NCI-H748 (cell line): ENCODE measurements at regions not wholly inside any gene's neighbourhood (a gene's known extent, or its start where the extent isn't known, plus 50 kb on each side); places are given as distances from the start of the nearest gene placed in this dataset.
A peak's percentile ranks its signal among the peaks of the same experiment; 100 is the strongest.
"Not testable (repeated sequence)": the region's sequence is repeated elsewhere in the genome, so short reads cannot be mapped to it uniquely, and the experiment has no call there.

ENCODE experiments used
- DNase-seq: peaks from one replicate; lab custom pipeline; 2025; ENCODE audit not compliant: unreplicated experiment; lab: John Stamatoyannopoulos, UW

- no peak for DNase-seq
Observed at GRCh38 chr14:104249706-104250105, 111.3 kb downstream of the KIF26A start.

DNA sequence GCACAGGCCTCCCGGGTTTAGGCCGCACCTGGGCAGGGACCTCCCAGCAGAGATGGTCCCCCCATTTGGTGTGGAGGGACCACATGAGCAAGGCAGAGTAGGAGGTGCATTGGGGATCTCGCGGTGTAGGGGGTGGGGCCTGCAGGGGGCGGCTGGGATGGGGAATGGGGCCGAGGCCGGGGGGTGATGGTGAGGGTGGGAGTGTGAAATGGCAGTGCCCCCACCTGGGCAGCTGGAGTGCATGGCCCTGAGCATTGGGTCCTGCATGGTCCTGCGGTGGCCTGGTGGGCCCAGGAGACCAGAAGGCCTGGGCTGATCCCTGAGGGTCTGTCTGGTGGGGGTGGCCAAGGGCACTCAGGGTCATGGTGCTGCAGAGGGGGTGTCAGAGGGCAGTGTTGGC, 111.8 kb downstream of the KIF26A start:
- DNase-seq: no peak

- DNase-seq: no peak
Observed at GRCh38 chr14:104252256-104253215, 114.1 kb downstream of the KIF26A start.

DNA sequence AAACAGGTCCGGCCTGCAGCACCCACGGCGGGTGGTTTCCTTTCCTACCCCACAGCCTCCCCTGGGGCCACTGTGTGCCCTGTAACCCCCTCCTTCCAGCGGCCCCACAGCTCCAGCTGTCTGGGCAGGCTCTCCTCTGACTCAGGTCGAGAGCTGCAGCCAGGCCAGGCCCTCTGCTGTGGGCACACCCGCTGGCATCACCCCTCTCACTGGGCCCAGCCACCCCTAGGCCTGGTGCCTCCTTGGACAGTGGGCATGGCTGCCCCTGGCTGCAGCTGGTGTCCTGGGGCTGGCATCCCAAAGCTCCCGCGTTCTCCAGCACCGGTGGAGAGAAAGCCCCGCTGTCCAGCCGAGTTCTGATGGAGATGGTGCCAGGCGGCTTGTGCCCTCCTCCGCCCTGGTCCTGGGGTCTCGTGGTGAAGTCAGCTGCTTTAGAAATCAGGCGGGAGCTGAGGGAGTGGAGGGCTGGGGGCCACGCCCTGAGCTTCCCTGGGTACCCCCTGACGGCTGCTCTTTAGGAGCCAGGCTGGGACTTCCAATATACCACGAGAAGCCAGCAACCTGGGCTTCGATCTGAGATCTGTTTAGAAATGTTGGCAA, 114.9 kb downstream of the KIF26A start:
- DNase-seq: no peak

DNA sequence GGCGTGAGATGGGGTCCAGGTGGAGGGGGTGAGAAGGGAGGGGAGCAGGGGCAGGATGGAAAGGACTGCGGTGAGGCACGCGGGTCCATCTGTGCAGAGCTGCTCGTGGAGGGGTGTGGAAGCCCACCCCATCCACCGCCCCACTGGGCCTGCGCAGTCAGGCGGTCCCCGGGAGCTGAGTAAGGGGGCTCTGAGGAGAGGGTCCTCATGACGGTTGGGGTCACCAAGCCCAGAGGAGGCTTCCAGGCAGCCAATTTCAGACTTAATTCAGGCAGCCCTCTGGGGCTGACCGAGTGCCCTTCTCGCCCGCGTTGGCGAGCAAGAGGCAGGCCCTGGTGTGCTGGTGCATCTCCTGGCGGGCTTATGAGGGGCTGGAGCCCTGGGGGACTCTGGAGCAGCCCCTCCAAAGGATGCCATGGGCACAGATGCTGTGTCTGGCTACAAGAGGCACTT, 115.5 kb downstream of the KIF26A start:
- no peak for DNase-seq

DNA sequence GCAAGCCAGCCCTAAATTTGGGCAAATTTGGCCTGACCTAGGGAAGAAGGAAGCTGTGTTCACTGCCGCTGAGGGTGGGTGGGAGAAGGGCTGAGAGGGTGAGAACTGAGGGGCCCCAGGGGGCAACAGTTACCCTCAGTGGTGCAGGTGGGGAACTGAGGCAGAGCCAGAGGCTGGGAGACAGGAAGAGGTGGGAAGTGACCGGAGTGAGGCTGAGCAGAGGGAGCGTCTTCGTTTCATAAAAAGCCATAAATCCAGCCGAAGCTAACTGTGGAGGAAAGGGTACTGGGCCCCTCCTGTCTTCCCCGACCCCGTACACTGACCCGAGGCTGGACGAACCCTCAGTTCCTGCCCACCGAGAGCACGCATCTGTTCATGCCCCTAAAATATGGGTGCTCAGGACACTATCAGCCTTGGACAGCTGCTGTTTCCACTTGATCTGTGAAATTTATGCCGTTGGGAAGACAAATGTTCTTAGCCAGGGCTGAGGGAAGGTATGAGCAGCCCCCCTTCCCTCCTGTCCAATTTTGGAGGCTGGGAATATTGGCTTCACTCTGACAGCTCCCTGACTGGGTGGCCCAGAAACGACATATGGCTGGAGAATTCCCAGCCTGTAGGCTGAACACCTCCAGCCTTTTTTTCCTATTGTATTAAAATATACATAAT, 116.5 kb downstream of the KIF26A start:
- DNase-seq: no peak

DNA sequence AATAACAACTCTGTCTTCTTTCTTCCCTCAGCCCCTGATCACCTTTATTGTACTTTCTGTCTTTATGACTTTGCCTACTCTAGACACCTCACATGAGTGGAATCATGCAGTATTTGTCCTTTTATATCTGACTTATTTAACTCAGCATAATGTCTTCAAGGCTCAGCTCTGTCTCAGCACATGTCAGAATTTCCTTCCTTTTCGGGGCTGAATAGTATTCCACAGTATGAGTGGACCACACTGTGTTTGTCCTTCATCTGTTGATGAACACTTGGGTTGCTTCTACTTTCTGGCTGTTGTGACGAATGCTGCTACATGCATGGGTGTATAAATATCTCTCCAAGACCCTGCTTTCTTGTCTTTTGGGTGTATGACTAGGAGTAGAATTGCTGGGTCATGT, 117.6 kb downstream of the KIF26A start:
- no peak for DNase-seq

DNA sequence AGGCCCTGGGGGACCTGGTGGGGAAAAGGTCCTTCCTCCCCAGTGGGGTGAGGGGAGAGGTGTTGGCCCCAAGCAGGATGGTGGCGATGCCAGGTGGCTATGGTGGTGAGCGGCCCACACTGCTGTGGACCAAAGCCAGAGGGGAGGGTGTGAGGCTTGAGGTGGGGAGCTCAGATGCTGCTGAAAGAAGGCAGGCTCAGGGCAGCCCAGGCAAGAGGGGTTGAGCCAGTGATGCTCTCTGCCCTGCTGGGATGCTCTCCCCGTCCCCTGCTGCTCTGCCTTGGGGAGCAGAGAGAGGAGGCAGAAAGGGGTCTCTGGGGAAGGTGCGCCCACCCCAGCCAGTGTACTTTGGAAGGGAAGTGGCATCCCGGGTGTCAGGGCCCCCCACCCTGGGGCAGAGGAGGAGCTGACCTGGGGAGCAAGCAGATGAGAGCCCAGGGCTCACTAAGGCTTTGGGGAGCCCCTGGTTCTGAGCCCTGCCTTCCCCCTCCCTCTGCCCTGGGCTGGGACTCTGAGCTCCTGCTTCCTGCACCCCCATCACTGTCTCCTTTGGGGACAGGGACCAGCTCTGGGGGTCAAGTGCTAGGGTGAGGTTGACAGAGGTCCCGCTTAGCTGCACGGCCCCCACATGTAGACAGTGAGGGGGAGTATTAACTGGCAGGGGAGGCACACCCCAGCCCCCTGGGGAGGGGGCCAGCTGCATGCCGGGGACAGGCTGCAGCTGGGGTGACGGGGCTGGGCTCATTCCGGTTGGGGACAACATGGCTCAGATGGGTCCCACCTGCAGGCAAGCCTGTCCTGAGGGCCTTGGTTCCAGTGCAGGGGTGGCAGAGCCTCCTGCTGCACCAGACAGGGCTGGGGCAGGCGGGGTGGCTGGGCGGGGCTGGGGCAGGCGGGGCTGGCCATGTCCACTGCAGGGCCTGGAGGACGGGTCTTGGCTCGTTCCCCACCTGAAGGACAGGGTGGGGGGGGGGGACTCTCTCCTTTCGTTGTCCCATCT, 124.4 kb downstream of the KIF26A start:
- DNase-seq: peak; percentile 24

DNA sequence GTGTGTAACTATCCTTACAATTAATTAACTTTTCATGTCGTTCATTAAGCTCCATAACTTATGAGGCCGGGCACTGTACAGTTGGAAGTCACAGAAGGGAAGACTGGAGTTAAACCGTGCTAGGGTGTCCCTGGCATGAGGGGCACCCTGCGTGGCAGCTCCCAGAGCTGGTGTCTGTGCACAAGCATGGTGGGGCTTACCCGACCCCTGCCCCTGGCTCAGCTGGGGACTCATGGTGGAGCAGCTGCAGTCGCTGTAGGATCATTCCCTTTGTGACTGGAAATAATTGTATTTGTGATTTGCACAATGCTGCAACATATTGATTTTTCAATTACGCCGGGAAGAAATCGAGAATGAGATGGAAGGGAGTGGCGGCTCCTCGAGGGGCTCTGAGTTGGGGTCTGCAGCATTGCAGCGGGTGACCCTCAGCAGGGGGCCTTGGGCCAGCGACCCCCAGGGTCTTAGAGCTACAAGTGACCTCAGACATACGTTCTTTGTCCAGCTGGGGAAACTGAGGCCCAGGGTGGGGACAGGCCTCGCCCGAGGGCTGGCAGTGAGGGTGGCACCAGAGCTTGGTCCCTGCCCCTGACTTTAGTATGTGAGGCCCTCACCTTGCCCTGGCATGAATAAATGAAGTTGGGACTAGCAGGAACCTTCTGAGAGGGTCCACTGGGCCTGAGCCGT, 125.4 kb downstream of the KIF26A start:
- peak; percentile 71 for DNase-seq

DNA sequence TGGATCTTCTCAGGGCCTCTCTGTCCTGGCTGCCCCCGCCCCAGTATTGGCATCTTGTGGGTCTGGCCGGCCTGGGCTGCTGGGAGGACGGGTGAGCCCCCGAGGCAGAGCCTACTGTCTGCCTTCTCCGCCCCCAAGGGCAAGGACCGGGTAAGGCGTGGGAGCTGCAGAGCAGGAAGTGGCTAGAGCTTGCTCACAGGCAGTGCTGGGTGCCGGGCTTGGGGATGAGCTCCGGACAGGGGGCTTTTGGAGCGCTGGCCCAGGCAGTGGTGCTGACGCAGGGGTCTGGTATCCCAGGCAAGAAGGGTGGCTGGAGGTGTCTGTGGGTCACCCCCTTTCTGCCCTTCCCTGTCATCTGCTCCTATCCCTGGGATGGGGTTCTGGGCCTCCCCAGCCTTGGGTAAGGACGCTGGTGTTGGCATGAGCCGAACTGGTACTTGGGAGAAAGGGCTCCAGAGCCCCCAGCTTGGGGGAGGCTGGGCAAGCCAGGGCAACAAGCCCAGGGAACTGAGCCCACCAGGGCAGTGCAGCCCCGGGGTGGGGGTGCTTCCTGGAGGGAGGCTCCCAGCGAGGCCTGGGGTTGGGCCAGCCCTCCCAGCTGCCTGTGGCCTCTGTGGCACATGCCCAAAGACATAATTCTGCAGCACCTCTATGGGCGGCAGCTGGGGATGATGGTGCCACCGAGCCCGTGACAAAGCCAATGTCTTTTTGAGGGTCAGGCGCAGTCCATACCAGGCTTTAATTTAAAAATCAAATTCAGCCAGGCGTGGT, 126.3 kb downstream of the KIF26A start:
- DNase-seq: no peak

DNA sequence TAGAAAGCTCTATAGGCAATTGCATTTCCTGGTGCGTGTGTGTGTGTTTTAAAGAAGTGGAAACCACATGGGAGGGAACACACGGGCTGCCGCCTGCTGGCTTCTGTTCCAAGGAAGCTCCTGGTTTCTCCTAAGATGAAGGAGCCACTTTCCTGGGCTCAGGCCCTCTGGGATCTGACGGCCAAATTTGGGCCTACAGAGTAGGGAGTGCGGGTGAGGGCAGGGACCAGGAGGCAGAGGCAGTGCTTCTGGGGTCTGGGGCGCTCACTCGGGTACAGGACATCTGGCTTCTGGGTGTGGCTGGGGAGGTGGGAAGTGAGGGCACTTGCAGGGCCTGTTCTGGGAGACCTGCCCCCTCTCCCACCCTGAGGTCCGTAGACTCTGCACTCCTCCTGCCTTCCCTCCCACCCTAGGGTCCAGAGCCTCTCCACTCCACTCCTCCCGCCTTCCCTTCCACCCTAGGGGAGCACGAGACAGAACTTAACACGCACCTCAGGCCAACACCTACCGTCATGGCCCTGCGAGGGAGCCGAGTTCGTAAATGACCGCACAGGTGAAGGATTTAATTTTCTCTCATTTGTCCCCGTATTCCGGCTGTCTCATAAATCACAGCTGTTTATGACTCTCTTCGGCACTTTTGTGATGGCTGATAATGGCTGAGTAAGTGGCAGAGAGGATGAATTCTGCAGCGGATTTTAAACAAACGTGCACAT, 127.7 kb downstream of the KIF26A start:
- DNase-seq: peak; percentile 67

DNA sequence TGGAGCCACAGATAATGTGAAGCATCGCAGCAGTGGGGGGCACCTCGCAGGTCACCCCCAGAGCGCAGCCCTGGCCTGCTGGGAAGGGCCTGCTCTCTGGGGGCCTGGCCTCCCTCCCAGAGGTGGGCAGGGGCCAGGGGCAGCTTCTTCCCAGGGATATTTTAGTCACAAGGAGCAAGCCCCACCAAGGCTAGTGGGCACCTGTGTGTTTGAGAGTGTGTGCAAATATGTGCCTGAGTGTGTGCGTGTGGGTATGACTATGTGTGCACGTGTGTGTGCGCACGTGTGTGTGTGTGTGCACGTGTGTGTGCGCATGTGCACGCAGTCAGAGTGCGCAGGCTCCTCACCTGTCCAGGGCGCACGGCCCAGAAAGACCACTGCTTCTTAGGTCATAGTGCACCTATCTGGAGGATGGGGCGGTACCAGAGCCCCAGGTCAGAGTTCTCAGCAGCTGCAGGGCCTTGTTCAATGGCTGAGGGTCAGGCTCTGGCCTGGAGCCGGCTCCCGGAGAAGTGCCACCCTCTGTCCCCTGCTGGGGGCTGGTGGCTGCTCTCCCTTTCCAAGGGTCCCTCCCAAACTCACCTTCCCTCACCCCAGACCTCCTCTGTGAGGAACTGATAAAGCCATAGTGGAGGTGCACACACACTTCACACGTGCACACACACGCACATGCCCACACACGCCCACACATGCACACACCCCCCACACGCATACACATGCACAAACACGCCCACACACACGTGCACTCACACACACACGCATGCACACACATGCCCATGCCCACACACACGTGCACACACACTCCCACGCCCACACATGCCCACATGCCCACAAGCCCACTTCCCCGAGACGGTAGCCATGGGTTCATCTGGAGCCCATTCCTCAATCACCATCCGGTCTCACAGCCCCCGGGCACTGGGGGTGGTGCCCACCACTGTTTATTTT, 128.5 kb downstream of the KIF26A start:
- no peak for DNase-seq

- DNase-seq: no peak
Observed at GRCh38 chr14:104267895-104268294, 129.5 kb downstream of the KIF26A start.

GRCh38 chr14:104268295-104268694, 129.9 kb downstream of the KIF26A start:
- no peak for DNase-seq

- DNase-seq: no peak
Observed at GRCh38 chr14:104268725-104269436, 130.5 kb downstream of the KIF26A start.

GRCh38 chr14:104269511-104270241, 131.3 kb downstream of the KIF26A start:
- DNase-seq: not testable (repeated sequence)
